ENCODE measurements at regions not wholly inside any gene's neighbourhood (a gene's known extent, or its start where the extent isn't known, plus 50 kb on each side); places are given as distances from the start of the nearest gene placed in this dataset.

DNA sequence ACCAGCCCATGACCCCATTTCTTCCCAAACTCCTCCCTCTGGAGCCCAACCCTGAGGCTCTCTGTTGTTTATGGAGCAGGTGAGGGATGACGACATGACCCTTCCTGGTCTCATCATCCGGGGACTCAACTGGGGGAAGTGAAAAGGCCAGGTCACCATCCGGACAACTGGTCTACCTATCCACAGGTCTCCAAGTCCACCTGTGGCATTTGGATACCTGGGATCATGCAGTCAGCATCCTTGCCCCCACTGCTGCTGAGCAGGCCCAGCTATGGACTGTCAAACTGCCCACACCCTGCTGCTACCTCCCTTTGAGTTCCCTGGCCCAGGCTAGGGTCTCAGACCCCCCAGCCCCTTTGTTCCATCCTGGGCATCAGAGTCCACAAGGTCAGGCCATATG lies 60.0 kb upstream of the LAPTM5 start:
- Histone ChIP-seq H3K4me1 (ENCODE audit: control insufficient read depth, insufficient read depth, low read length) (no peaks in the 10 kb centered on the region), H3K79me2 (ENCODE audit: control insufficient read depth, insufficient read depth, low read length) (no peaks in the 10 kb centered on the region), H3K4me3 (no peak overlapping the region), H3K27ac (ENCODE audit: control insufficient read depth, insufficient read depth) (no peak overlapping the region), H3K27me3 (replicated peaks in 1 of 2; ENCODE audit: control insufficient read depth in 2 of 2, insufficient read depth in 2 of 2, low read length in 1 of 2) (peaks cover 9 to 13% of the 10 kb centered on the region in 2 experiments), H3K4me2 (ENCODE audit: control insufficient read depth, insufficient read depth) (no peak overlapping the region), H2AFZ (ENCODE audit: control insufficient read depth, low read depth, low read length) (no peak overlapping the region), H3K9me3 (replicated peaks; ENCODE audit: control insufficient read depth, insufficient read depth, low read length) (no peaks in the 10 kb centered on the region), H3K36me3 (ENCODE audit: control insufficient read depth in 2 of 2, insufficient read depth in 2 of 2, low read length in 1 of 2) (no peaks in the 10 kb centered on the region), H4K20me1 (ENCODE audit: control insufficient read depth, insufficient read depth) (no peaks in the 10 kb centered on the region), H3K9ac (ENCODE audit: control insufficient read depth, insufficient read depth, low read length) (no peak overlapping the region)
- POLR2A ChIA-PET, result no interaction called here
- RAD21 ChIA-PET (ENCODE audit: unreplicated experiment), result no interaction called here
- no TSS peak for BruUV-seq (replicated peaks)
- TF ChIP-seq KAT2A (conservative IDR thresholded peaks at IDR 0.05; ENCODE audit: control insufficient read depth, low read depth, low read length) (no peak), NFYB (IDR thresholded peaks at IDR 0.05; ENCODE audit: insufficient read depth, low read depth, low read length) (no peak)
- WGBS (ENCODE audit: insufficient coverage, insufficient replicate concordance, low lambda C conversion rate, missing lambda C conversion rate), result 13% methylated on average over 3 of the region's 3 CpGs
- DNase-seq (ENCODE audit: low read depth, low spot score) (no peak), ATAC-seq (no peak), FAIRE-seq (no peak)
- intact Hi-C loops (cut with micrococcal nuclease; ENCODE audit: unreplicated experiment) (no loop called here), in situ Hi-C loops (cut with MboI) (no loop called here)
- CTCF ChIA-PET, result interaction anchor here (0.6 to 2.0 kb wide), 3 partner anchors 14 to 93 kb away, joined by 3 to 8 read pairs (median 3); no protein-coding TSS in a partner anchor
- SMC1A ChIA-PET (ENCODE audit: uncharacterized antibody, unreplicated experiment), result interaction anchor here (0.6 to 1.9 kb wide), 2 partner anchors 9 to 48 kb away, joined by 3 to 5 read pairs; no protein-coding TSS in a partner anchor

DNA sequence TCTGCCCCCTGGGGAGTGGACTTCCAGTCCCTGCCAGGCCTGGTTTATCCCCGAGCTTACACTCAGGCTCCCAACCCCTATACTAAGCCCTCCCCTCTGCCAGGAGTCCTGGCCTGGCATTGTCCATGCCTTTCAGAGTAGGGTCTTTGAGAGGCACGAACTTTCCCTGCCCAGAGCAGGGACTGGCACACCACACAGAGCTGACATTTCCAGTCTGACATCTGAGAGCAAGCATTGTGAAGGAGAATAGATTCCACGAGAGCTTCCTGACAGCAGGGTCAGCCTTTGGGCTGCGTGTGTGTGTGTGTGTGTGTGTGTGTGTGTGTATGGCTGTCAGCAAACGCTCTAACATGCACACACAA lies 59.5 kb upstream of the LAPTM5 start:
- TF ChIP-seq ZSCAN29 (IDR thresholded peaks at IDR 0.05) (no peak), ZNF217 (IDR thresholded peaks at IDR 0.05) (no peak), POLR2AphosphoS5 (IDR thresholded peaks at IDR 0.05; ENCODE audit: low read length) (no peak), HCFC1 (IDR thresholded peaks at IDR 0.05; ENCODE audit: low read length) (no peak), FOS (IDR thresholded peaks at IDR 0.05; ENCODE audit: borderline replicate concordance, extremely low read depth, insufficient read length) (no peak), RELA (IDR thresholded peaks at IDR 0.05; ENCODE audit: borderline replicate concordance, partially characterized antibody) (no peak), RB1 (IDR thresholded peaks at IDR 0.05; ENCODE audit: borderline replicate concordance) (no peak), ZNF274 (IDR thresholded peaks at IDR 0.05; ENCODE audit: insufficient read depth, insufficient read length) (no peak), YBX1 (IDR thresholded peaks at IDR 0.05) (no peak)
- FAIRE-seq, result no peak
- Histone ChIP-seq H3K79me2 (ENCODE audit: control insufficient read depth, insufficient read depth, low read length) (no peaks in the 10 kb centered on the region), H2AFZ (ENCODE audit: control insufficient read depth, low read depth, low read length) (no peak overlapping the region), H3K36me3 (ENCODE audit: control insufficient read depth in 2 of 2, insufficient read depth in 2 of 2, low read length in 1 of 2) (no peaks in the 10 kb centered on the region), H3K4me1 (ENCODE audit: control insufficient read depth, insufficient read depth, low read length) (no peaks in the 10 kb centered on the region), H3K27me3 (replicated peaks in 1 of 2; ENCODE audit: control insufficient read depth in 2 of 2, insufficient read depth in 2 of 2, low read length in 1 of 2) (peaks cover 12 to 13% of the 10 kb centered on the region in 2 experiments), H3K9ac (ENCODE audit: control insufficient read depth, insufficient read depth, low read length) (no peak overlapping the region), H3K27ac (ENCODE audit: control insufficient read depth, insufficient read depth) (no peak overlapping the region), H3K4me2 (ENCODE audit: control insufficient read depth, insufficient read depth) (no peak overlapping the region), H3K9me3 (replicated peaks; ENCODE audit: control insufficient read depth, insufficient read depth, low read length) (no peaks in the 10 kb centered on the region), H4K20me1 (ENCODE audit: control insufficient read depth, insufficient read depth) (no peaks in the 10 kb centered on the region), H3K4me3 (no peak overlapping the region)
- POLR2A ChIA-PET, result no interaction called here
- no peak for ATAC-seq
- SMC1A ChIA-PET (ENCODE audit: uncharacterized antibody, unreplicated experiment), result interaction anchor here (1.5 to 1.9 kb wide), 2 partner anchors 9 to 15 kb away, joined by 5 to 6 read pairs; no protein-coding TSS in a partner anchor
- no peak for DNase-seq (ENCODE audit: low read depth, low spot score)
- no TSS peak for BruUV-seq (replicated peaks)
- intact Hi-C loops (cut with micrococcal nuclease; ENCODE audit: unreplicated experiment) (no loop called here), in situ Hi-C loops (cut with MboI) (no loop called here)
- CTCF ChIA-PET, result interaction anchor here (0.6 to 2.0 kb wide), 2 partner anchors 16 to 93 kb away, joined by 3 to 8 read pairs; no protein-coding TSS in a partner anchor
- WGBS (ENCODE audit: insufficient coverage, insufficient replicate concordance, low lambda C conversion rate, missing lambda C conversion rate), result 0% methylated on average over 5 of the region's 5 CpGs
- RAD21 ChIA-PET (ENCODE audit: unreplicated experiment), result no interaction called here

All from GM12878 (cell line).